ENCODE measurements at regions not wholly inside any gene's neighbourhood (a gene's known extent, or its start where the extent isn't known, plus 50 kb on each side); places are given as distances from the start of the nearest gene placed in this dataset.
"Not testable (repeated sequence)": the region's sequence is repeated elsewhere in the genome, so short reads cannot be mapped to it uniquely, and the experiment has no call there.

DNA sequence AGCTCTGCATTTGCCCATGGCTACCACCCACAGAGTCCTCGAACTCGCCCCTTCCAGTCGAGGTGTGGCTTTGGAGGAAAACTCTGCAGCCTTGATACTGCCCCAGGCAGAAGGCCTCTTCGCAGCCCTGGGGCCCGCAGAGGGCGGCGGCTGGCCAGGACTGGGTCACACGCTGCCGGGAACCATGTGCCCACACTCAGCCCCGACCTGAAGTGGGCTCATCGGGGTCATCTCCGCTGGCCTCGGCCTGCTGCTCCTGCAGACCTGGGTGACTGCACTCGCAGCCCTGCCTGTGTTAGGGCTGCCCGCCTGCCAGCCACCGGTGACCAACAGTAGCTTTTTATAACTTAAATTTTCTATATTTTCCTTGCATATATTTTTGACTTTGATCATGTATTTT, 89.6 kb upstream of the POTEC start:
- H3K4me1 ChIP-seq (ENCODE audit: control insufficient read depth in 1 of 2, extremely low read depth in 1 of 2, insufficient read depth in 2 of 2, low read length in 2 of 2); H3K27me3 Mint-ChIP-seq; DNase-seq; H3K27ac Mint-ChIP-seq; H3K27ac ChIP-seq (ENCODE audit: low read length); ATAC-seq (replicated peaks in 1 of 4); H3K27me3 ChIP-seq (replicated peaks in 1 of 2; ENCODE audit: control insufficient read depth in 2 of 2, extremely low read depth in 1 of 2, insufficient read depth in 2 of 2, low read length in 1 of 2); H3K36me3 ChIP-seq (ENCODE audit: control insufficient read depth in 2 of 2, extremely low read depth in 1 of 2, insufficient read depth in 1 of 2, low read length in 1 of 2); H3K9me3 Mint-ChIP-seq; H3K4me3 ChIP-seq (ENCODE audit: control insufficient read depth in 1 of 2, extremely low read depth in 1 of 2, low read length in 1 of 2); H3K4me3 Mint-ChIP-seq; H3K4me1 Mint-ChIP-seq; H3K9me3 ChIP-seq; POLR2A ChIA-PET; CTCF ChIA-PET; H3K36me3 Mint-ChIP-seq: not testable (repeated sequence)
- WGBS (ENCODE audit: insufficient coverage): 98% methylated on average over 6 of the region's 16 CpGs

DNA sequence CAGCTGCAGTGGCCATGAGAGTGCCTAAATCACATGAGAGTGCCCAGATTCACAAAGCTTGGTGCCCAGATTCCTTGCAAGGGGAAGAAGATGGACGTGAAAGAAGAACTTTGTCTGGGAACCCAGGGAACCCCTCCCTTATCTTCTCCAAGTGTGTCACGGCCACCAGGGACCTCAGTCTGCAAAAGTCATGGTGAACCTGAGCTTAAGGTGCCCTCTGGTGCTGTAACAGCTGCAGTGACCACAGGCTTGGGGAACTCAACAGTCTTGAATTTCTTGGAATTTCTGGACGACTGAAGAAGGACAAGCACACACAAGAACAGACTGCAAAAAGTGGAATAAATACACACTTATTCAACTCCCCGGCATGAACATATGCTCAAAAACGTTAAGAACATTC, 94.6 kb upstream of the POTEC start:
- WGBS (ENCODE audit: insufficient coverage): 90% methylated on average over 1 of the region's 5 CpGs
- CTCF ChIA-PET: not testable (repeated sequence)

DNA sequence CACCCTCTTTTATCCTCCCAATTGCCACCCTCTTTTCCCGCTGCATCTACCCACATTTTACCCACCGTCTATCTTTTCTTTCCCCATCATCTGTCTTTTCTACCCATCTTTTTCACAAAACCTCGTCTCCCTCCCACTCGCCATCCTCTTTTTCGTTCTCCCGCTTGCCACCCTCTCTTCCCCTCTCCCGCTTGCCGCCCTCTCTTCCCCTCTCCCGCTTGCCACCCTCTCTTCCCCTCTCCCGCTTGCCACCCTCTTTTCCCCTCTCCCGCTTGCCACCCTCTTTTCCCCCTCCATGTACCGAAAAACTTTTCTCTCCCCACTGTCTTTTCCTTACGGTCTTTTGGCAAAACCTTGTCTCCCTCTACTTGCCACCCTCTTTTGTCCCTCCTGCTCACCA, 97.7 kb upstream of the POTEC start:
- POLR2A ChIA-PET; CTCF ChIA-PET; DNase-seq; H3K9me3 ChIP-seq; H3K27ac Mint-ChIP-seq; H3K4me3 ChIP-seq (ENCODE audit: control insufficient read depth in 1 of 2, extremely low read depth in 1 of 2, low read length in 1 of 2); H3K36me3 Mint-ChIP-seq; H3K27me3 Mint-ChIP-seq; H3K4me3 Mint-ChIP-seq; H3K4me1 ChIP-seq (ENCODE audit: control insufficient read depth in 1 of 2, extremely low read depth in 1 of 2, insufficient read depth in 2 of 2, low read length in 2 of 2); H3K9me3 Mint-ChIP-seq; H3K27ac ChIP-seq (ENCODE audit: low read length); ATAC-seq (replicated peaks in 1 of 4); H3K27me3 ChIP-seq (replicated peaks in 1 of 2; ENCODE audit: control insufficient read depth in 2 of 2, extremely low read depth in 1 of 2, insufficient read depth in 2 of 2, low read length in 1 of 2); H3K36me3 ChIP-seq (ENCODE audit: control insufficient read depth in 2 of 2, extremely low read depth in 1 of 2, insufficient read depth in 1 of 2, low read length in 1 of 2): not testable (repeated sequence)
- peaks cover 8 to 23% (median 10%) of the 10 kb centered on the region in 3 donors for H3K4me1 Mint-ChIP-seq
- 56% methylated on average over 9 of the region's 13 CpGs for WGBS (ENCODE audit: insufficient coverage)

More for the DNA sequence above, 94.6 kb upstream of the POTEC start:
- ATAC-seq (replicated peaks in 1 of 4): peak in 3 of 4 experiments; percentile 60 to 63 (median 61)
- DNase-seq; H3K4me3 ChIP-seq (ENCODE audit: control insufficient read depth in 1 of 2, extremely low read depth in 1 of 2, low read length in 1 of 2); POLR2A ChIA-PET; H3K27me3 Mint-ChIP-seq; H3K27ac Mint-ChIP-seq; H3K9me3 Mint-ChIP-seq; H3K27me3 ChIP-seq (replicated peaks in 1 of 2; ENCODE audit: control insufficient read depth in 2 of 2, extremely low read depth in 1 of 2, insufficient read depth in 2 of 2, low read length in 1 of 2); H3K9me3 ChIP-seq; H3K36me3 Mint-ChIP-seq; H3K4me1 ChIP-seq (ENCODE audit: control insufficient read depth in 1 of 2, extremely low read depth in 1 of 2, insufficient read depth in 2 of 2, low read length in 2 of 2); H3K4me3 Mint-ChIP-seq; H3K27ac ChIP-seq (ENCODE audit: low read length); H3K36me3 ChIP-seq (ENCODE audit: control insufficient read depth in 2 of 2, extremely low read depth in 1 of 2, insufficient read depth in 1 of 2, low read length in 1 of 2): not testable (repeated sequence)
- H3K4me1 Mint-ChIP-seq: peaks cover 0 to 10% (median 8%) of the 10 kb centered on the region in 3 donors

DNA sequence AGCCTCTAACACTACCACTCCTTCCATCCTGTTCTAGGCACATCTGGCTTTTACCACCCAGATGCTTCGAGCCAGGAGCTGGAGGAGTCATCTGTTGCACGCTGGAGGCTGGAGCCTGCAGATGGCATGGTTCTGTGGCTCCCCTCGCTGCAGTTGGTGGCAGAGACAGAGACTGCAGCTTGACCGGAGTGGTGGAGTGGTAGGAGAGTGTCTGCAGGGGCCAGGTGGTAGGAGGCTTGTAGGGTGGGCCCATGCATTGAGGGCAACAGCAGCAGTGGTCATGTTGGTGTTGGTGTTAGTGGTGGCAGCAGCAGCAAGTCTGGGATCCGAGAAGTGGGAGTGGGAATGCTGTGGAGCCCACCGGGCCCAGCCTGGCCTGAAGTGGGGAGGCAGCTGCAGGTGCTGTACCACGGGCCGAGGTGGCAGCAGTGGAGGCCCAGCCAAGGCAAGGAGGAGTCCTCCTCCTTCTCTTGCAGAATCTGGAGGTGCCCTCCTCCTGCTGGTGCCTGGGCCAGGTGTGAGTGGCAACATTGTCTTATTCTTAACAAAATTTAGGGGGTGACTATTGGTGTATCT, 100.4 kb upstream of the POTEC start:
- not testable (repeated sequence) for H3K9me3 Mint-ChIP-seq
- H3K27ac Mint-ChIP-seq: peak overlapping the region in 1 of 2 donors; percentile 28

GRCh38 chr18:14693051-14693450, 54.9 kb upstream of the ANKRD30B start:
- POLR2A ChIA-PET; H3K27ac ChIP-seq (ENCODE audit: low read length); H3K36me3 ChIP-seq (ENCODE audit: control insufficient read depth in 2 of 2, extremely low read depth in 1 of 2, insufficient read depth in 1 of 2, low read length in 1 of 2); H3K36me3 Mint-ChIP-seq; H3K9me3 ChIP-seq; H3K4me1 Mint-ChIP-seq; CTCF ChIA-PET; H3K9me3 Mint-ChIP-seq; H3K4me1 ChIP-seq (ENCODE audit: control insufficient read depth in 1 of 2, extremely low read depth in 1 of 2, insufficient read depth in 2 of 2, low read length in 2 of 2); H3K27me3 Mint-ChIP-seq; ATAC-seq (replicated peaks in 1 of 4); H3K27ac Mint-ChIP-seq; H3K4me3 Mint-ChIP-seq; H3K4me3 ChIP-seq (ENCODE audit: control insufficient read depth in 1 of 2, extremely low read depth in 1 of 2, low read length in 1 of 2); DNase-seq; H3K27me3 ChIP-seq (replicated peaks in 1 of 2; ENCODE audit: control insufficient read depth in 2 of 2, extremely low read depth in 1 of 2, insufficient read depth in 2 of 2, low read length in 1 of 2): not testable (repeated sequence)
- no CpG with 5 or more reads among the region's 2 CpGs for WGBS (ENCODE audit: insufficient coverage)

More for the DNA sequence above, 100.4 kb upstream of the POTEC start:
- H3K9me3 ChIP-seq; H3K27me3 Mint-ChIP-seq; H3K36me3 Mint-ChIP-seq; H3K4me1 ChIP-seq (ENCODE audit: control insufficient read depth in 1 of 2, extremely low read depth in 1 of 2, insufficient read depth in 2 of 2, low read length in 2 of 2); H3K36me3 ChIP-seq (ENCODE audit: control insufficient read depth in 2 of 2, extremely low read depth in 1 of 2, insufficient read depth in 1 of 2, low read length in 1 of 2); POLR2A ChIA-PET; DNase-seq; ATAC-seq (replicated peaks in 1 of 4); H3K27ac ChIP-seq (ENCODE audit: low read length); H3K4me3 ChIP-seq (ENCODE audit: control insufficient read depth in 1 of 2, extremely low read depth in 1 of 2, low read length in 1 of 2); H3K4me3 Mint-ChIP-seq; H3K27me3 ChIP-seq (replicated peaks in 1 of 2; ENCODE audit: control insufficient read depth in 2 of 2, extremely low read depth in 1 of 2, insufficient read depth in 2 of 2, low read length in 1 of 2); CTCF ChIA-PET: not testable (repeated sequence)
- WGBS (ENCODE audit: insufficient coverage): 92% methylated on average over 2 of the region's 8 CpGs
- peaks cover 5 to 14% (median 8%) of the 10 kb centered on the region in 3 donors for H3K4me1 Mint-ChIP-seq

- H3K36me3 ChIP-seq (ENCODE audit: control insufficient read depth in 2 of 2, extremely low read depth in 1 of 2, insufficient read depth in 1 of 2, low read length in 1 of 2); H3K9me3 ChIP-seq; ATAC-seq (replicated peaks in 1 of 4); H3K36me3 Mint-ChIP-seq; H3K4me1 ChIP-seq (ENCODE audit: control insufficient read depth in 1 of 2, extremely low read depth in 1 of 2, insufficient read depth in 2 of 2, low read length in 2 of 2); H3K27me3 ChIP-seq (replicated peaks in 1 of 2; ENCODE audit: control insufficient read depth in 2 of 2, extremely low read depth in 1 of 2, insufficient read depth in 2 of 2, low read length in 1 of 2); H3K27me3 Mint-ChIP-seq; POLR2A ChIA-PET; H3K4me3 Mint-ChIP-seq; H3K27ac ChIP-seq (ENCODE audit: low read length); H3K9me3 Mint-ChIP-seq; CTCF ChIA-PET; H3K27ac Mint-ChIP-seq; H3K4me3 ChIP-seq (ENCODE audit: control insufficient read depth in 1 of 2, extremely low read depth in 1 of 2, low read length in 1 of 2); DNase-seq; H3K4me1 Mint-ChIP-seq: not testable (repeated sequence)
- WGBS (ENCODE audit: insufficient coverage): 40% methylated on average over 2 of the region's 5 CpGs
Observed at GRCh38 chr18:14693882-14694281, 54.1 kb upstream of the ANKRD30B start.

- H3K4me3 ChIP-seq (ENCODE audit: control insufficient read depth in 1 of 2, extremely low read depth in 1 of 2, low read length in 1 of 2); ATAC-seq (replicated peaks in 1 of 4); H3K27ac ChIP-seq (ENCODE audit: low read length); H3K27me3 ChIP-seq (replicated peaks in 1 of 2; ENCODE audit: control insufficient read depth in 2 of 2, extremely low read depth in 1 of 2, insufficient read depth in 2 of 2, low read length in 1 of 2); DNase-seq; H3K9me3 ChIP-seq; H3K27ac Mint-ChIP-seq; H3K4me1 ChIP-seq (ENCODE audit: control insufficient read depth in 1 of 2, extremely low read depth in 1 of 2, insufficient read depth in 2 of 2, low read length in 2 of 2); POLR2A ChIA-PET; H3K36me3 Mint-ChIP-seq; H3K4me1 Mint-ChIP-seq; H3K9me3 Mint-ChIP-seq; CTCF ChIA-PET; H3K36me3 ChIP-seq (ENCODE audit: control insufficient read depth in 2 of 2, extremely low read depth in 1 of 2, insufficient read depth in 1 of 2, low read length in 1 of 2); H3K27me3 Mint-ChIP-seq; H3K4me3 Mint-ChIP-seq: not testable (repeated sequence)
- no CpG with 5 or more reads among the region's 2 CpGs for WGBS (ENCODE audit: insufficient coverage)
Observed at GRCh38 chr18:14698006-14698405, 50.0 kb upstream of the ANKRD30B start.

Data from T-cell (primary cell).